IMR-90 (cell line): ENCODE measurements at regions not wholly inside any gene's neighbourhood (a gene's known extent, or its start where the extent isn't known, plus 50 kb on each side); places are given as distances from the start of the nearest gene placed in this dataset.

Source experiments
- ATAC-seq: fragments of 200-7000 bp; cut with Tn5 transposase; 2 replicates; pipeline ENCODE4 v1.9.1; 2020; ENCODE audit warnings: low read depth, mild to moderate bottlenecking, moderate library complexity
- BruUV-seq: library from RNA; stranded (reverse); fragments of 400-500 nt; replicated peaks from 2 replicates; lab custom pipeline; 2021; lab: Mats Ljungman, UMichigan
- CTCF ChIA-PET: fragments of 300-600 bp; formaldehyde crosslinking; extraction: SDS; loops from one replicate; lab custom pipeline; 2021; ENCODE audit warnings: antibody characterized with exemption; lab: Yijun Ruan, JAX
- POLR2A ChIA-PET: fragments of 300-600 bp; sonication (Branson Sonifier 250); formaldehyde crosslinking; loops from one replicate; lab custom pipeline; 2022; ENCODE audit warnings: antibody characterized with exemption; ENCODE audit not compliant: unreplicated experiment; lab: Charles Lee
- DNase-seq: peaks from one replicate; pipeline ENCODE4 v3.0.0; 2013
- H2AFZ ChIP-seq: replicated peaks from 2 replicates; pipeline ENCODE3; 2013; ENCODE audit warnings: low read length, mild to moderate bottlenecking; ENCODE audit not compliant: poor library complexity
- H2AK5ac ChIP-seq: 2 replicates; pipeline ENCODE4 v1.6.1; 2013; ENCODE audit warnings: low read depth, low read length, inconsistent platforms
- H2AK9ac ChIP-seq: replicated peaks from 2 replicates; pipeline ENCODE3; 2013; ENCODE audit warnings: mild to moderate bottlenecking, low read depth, low read length, moderate library complexity; ENCODE audit not compliant: poor library complexity
- H2BK120ac ChIP-seq: 2 replicates; pipeline ENCODE4 v1.6.1; 2013; ENCODE audit warnings: low read depth, low read length, inconsistent platforms
- H2BK15ac ChIP-seq: 3 replicates; pipeline ENCODE4 v1.6.1; 2013; ENCODE audit warnings: low read depth, low read length, inconsistent platforms
- H2BK20ac ChIP-seq: 2 replicates; pipeline ENCODE4 v1.6.1; 2013; ENCODE audit warnings: low read depth, mild to moderate bottlenecking, inconsistent platforms, low read length, moderate library complexity
- H2BK5ac ChIP-seq: 2 replicates; pipeline ENCODE4 v1.6.1; 2013; ENCODE audit warnings: mild to moderate bottlenecking, low read depth, low read length, inconsistent platforms; ENCODE audit not compliant: poor library complexity, severe bottlenecking
- H3K14ac ChIP-seq: replicated peaks from 2 replicates; pipeline ENCODE4 v1.6.1; 2013; ENCODE audit warnings: low read depth, low read length, inconsistent platforms
- H3K18ac ChIP-seq: 2 replicates; pipeline ENCODE4 v1.6.1; 2013; ENCODE audit warnings: low read depth, low read length, control low read depth
- H3K23ac ChIP-seq: 2 replicates; pipeline ENCODE4 v1.6.1; 2013; ENCODE audit warnings: low read depth, low read length, inconsistent platforms
- H3K27ac ChIP-seq: 2 replicates; pipeline ENCODE4 v1.5.1; 2013; ENCODE audit warnings: mild to moderate bottlenecking, control low read depth, low read length; ENCODE audit not compliant: insufficient read depth
- H3K27me3 ChIP-seq: 2 replicates; pipeline ENCODE4 v1.6.1; 2013; ENCODE audit warnings: low read length; ENCODE audit not compliant: control insufficient read depth, insufficient read depth
- H3K36me3 ChIP-seq: 2 replicates; pipeline ENCODE4 v1.6.1; 2013; ENCODE audit warnings: low read length, mixed read lengths; ENCODE audit not compliant: control insufficient read depth, insufficient read depth
- H3K4ac ChIP-seq: 2 replicates; pipeline ENCODE4 v1.6.1; 2013; ENCODE audit warnings: low read depth, low read length, inconsistent platforms
- H3K4me1 ChIP-seq: 2 replicates; pipeline ENCODE4 v1.6.1; 2013; ENCODE audit warnings: low read length, mixed read lengths; ENCODE audit not compliant: control insufficient read depth, insufficient read depth
- H3K4me2 ChIP-seq: 2 replicates; pipeline ENCODE4 v1.6.1; 2013; ENCODE audit warnings: low read depth, mild to moderate bottlenecking, control low read depth, low read length, moderate library complexity
- H3K4me3 ChIP-seq: 2 replicates; pipeline ENCODE4 v1.5.1; 2013; ENCODE audit warnings: low read depth, mild to moderate bottlenecking, control low read depth, low read length, moderate library complexity; ENCODE audit not compliant: insufficient read depth
- H3K56ac ChIP-seq: 2 replicates; pipeline ENCODE4 v1.6.1; 2013; ENCODE audit warnings: low read length, inconsistent platforms; ENCODE audit not compliant: insufficient read depth; ENCODE audit errors: extremely low read depth
- H3K79me1 ChIP-seq, 2 experiments: 2 replicates each; pipeline ENCODE4 v1.6.1; 2013; ENCODE audit warnings: low read length in 2 of 2, inconsistent platforms in 1 of 2, low read depth in 1 of 2
- H3K9ac ChIP-seq: 2 replicates; pipeline ENCODE4 v1.6.1; 2013; ENCODE audit warnings: low read depth, low read length, control low read depth
- H3K9me1 ChIP-seq: 2 replicates; pipeline ENCODE4 v1.6.1; 2013; ENCODE audit warnings: low read length, inconsistent platforms; ENCODE audit not compliant: insufficient read depth
- H3K9me3 ChIP-seq: 2 replicates; pipeline ENCODE4 v1.6.1; 2013; ENCODE audit warnings: low read length; ENCODE audit not compliant: control insufficient read depth, insufficient read depth
- H4K20me1 ChIP-seq: 2 replicates; pipeline ENCODE4 v1.6.1; 2013; ENCODE audit warnings: low read length, inconsistent platforms; ENCODE audit not compliant: insufficient read depth
- H4K5ac ChIP-seq: 2 replicates; pipeline ENCODE4 v1.6.1; 2013; ENCODE audit warnings: mild to moderate bottlenecking, low read depth, low read length, control low read depth
- H4K8ac ChIP-seq, 2 experiments: 2 replicates each; pipeline ENCODE4 v1.6.1; 2013; ENCODE audit warnings: low read depth in 2 of 2, low read length in 2 of 2, control low read depth in 1 of 2, inconsistent platforms in 1 of 2
- H4K91ac ChIP-seq: 2 replicates; pipeline ENCODE4 v1.6.1; 2013; ENCODE audit warnings: low read depth, low read length, inconsistent platforms; ENCODE audit not compliant: insufficient read depth
- CEBPB ChIP-seq: IDR thresholded peaks from 2 replicates; pipeline ENCODE4 v1.6.1; 2012; ENCODE audit warnings: low read depth, low read length, improper control_type of control experiment
- CHD1 ChIP-seq: IDR thresholded peaks from 2 replicates; pipeline ENCODE4 v1.6.1; 2012; ENCODE audit warnings: low read depth, low read length, improper control_type of control experiment
- MAZ ChIP-seq: IDR thresholded peaks from 2 replicates; pipeline ENCODE4 v1.6.1; 2012; ENCODE audit warnings: low read depth, mild to moderate bottlenecking, low read length, improper control_type of control experiment, moderate library complexity, borderline replicate concordance
- MXI1 ChIP-seq: IDR thresholded peaks from 2 replicates; pipeline ENCODE4 v1.6.1; 2012; ENCODE audit warnings: low read depth, mild to moderate bottlenecking, low read length, moderate library complexity, borderline replicate concordance
- NFE2L2 ChIP-seq: fragments of 150-350 bp; IDR thresholded peaks from 2 replicates; pipeline ENCODE4 v1.6.1; 2016; ENCODE audit warnings: low read depth, mild to moderate bottlenecking, low read length
- POLR2A ChIP-seq: IDR thresholded peaks from 2 replicates; pipeline ENCODE4 v1.6.1; 2012; ENCODE audit warnings: mild to moderate bottlenecking, low read depth, low read length
- RAD21 ChIP-seq: IDR thresholded peaks from 2 replicates; pipeline ENCODE4 v1.6.1; 2012; ENCODE audit warnings: low read length, improper control_type of control experiment
- RCOR1 ChIP-seq: IDR thresholded peaks from 2 replicates; pipeline ENCODE4 v1.6.1; 2012; ENCODE audit warnings: mild to moderate bottlenecking, low read length, improper control_type of control experiment; ENCODE audit not compliant: insufficient replicate concordance
- SMC3 ChIP-seq: fragments of 150-350 bp; IDR thresholded peaks from 2 replicates; pipeline ENCODE4 v1.6.1; 2016; ENCODE audit warnings: low read depth, mild to moderate bottlenecking, antibody characterized with exemption, low read length, moderate library complexity
- WGBS, 2 experiments: methylation state at CpG; one replicate each; pipeline versions ENCODE4 v1.1.5 to v1.1.7; 2013; ENCODE audit warnings: missing lambda C conversion rate in 2 of 2; ENCODE audit not compliant: insufficient read length in 1 of 2; ENCODE audit errors: extremely low coverage in 2 of 2; 5-methylcytosine and 5-hydroxymethylcytosine counted together
- dilution Hi-C: fragments of 300-500 bp; cut with HindIII; formaldehyde crosslinking; loops from one replicate; pipeline ENCODE4 v1.14.3; 2018; ENCODE audit warnings: low sequenced_read_pairs; ENCODE audit not compliant: unreplicated experiment
- in situ Hi-C: fragments of 300-500 bp; cut with MboI; formaldehyde crosslinking; loops from 3 replicates; pipeline ENCODE4 v1.14.3; 2019; ENCODE audit warnings: low sequenced_read_pairs, inconsistent platforms, mixed read lengths
- intact Hi-C: fragments of 100-400 bp; cut with micrococcal nuclease; formaldehyde crosslinking; loops from 2 replicates; pipeline ENCODE4 v1.10.0; 2022
- TF ChIP-seq, protein P1 (sequence below): fragments of 150-350 bp; IDR thresholded peaks from 2 replicates; pipeline ENCODE4 v1.6.1; 2016; ENCODE audit warnings: low read depth, mild to moderate bottlenecking, low read length, moderate library complexity, borderline replicate concordance

DNA sequence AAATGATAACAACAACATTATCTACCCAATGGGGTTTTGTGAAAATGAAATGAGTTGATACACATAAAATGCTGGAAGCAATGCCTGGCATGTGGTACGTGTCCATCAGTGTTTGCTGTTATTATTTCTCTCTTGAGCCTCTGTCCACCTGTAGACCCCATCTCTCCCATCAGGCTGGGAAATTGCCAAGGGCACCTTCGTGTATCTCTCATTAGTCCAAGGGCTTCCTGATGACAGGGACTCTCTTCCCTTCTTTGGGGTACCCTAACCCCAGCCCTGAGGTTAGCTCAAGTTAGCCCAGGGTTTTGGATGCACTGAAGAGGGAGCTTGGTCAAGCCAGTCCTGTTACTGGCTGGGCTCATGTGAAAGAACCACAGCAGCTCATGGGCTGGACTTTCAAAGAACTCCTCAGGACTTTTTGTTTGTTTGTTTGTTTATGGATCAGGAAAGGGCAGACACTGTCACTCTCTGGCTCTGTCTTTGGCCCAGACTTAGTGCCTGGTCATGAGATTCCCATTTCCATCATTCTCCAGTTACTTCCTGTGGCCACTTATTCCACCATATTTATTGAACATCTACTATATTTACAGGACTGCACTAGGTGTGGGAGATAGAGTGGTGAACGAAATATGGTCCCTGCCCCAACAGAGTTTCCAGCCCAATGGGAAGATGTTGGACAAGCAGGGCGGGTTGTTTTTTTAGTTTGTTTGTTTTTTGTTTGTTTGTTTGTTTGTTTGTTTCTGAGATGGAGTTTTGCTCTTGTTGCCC lies 57.4 kb downstream of the NAV1 start:
- H4K5ac ChIP-seq, result no peak overlapping the region
- no peak for TF ChIP-seq NFE2L2
- TF ChIP-seq MAZ, result no peak
- no peak for TF ChIP-seq POLR2A
- TF ChIP-seq SMC3, result no peak
- TF ChIP-seq RCOR1, result no peak
- no peak for TF ChIP-seq MXI1
- no peak for TF ChIP-seq CHD1
- no peak for TF ChIP-seq CEBPB
- TF ChIP-seq, protein P1, sequence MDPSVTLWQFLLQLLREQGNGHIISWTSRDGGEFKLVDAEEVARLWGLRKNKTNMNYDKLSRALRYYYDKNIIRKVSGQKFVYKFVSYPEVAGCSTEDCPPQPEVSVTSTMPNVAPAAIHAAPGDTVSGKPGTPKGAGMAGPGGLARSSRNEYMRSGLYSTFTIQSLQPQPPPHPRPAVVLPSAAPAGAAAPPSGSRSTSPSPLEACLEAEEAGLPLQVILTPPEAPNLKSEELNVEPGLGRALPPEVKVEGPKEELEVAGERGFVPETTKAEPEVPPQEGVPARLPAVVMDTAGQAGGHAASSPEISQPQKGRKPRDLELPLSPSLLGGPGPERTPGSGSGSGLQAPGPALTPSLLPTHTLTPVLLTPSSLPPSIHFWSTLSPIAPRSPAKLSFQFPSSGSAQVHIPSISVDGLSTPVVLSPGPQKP, result no peak
- no peak for TF ChIP-seq RAD21
- H3K9me1 ChIP-seq, result peaks cover 59% of the 10 kb centered on the region
- no peak overlapping the region for H2BK15ac ChIP-seq
- H4K91ac ChIP-seq, result no peak overlapping the region
- peaks cover 42% of the 10 kb centered on the region for H4K20me1 ChIP-seq
- H3K4ac ChIP-seq, result no peak overlapping the region
- no peak overlapping the region for H3K14ac ChIP-seq
- BruUV-seq, result no TSS peak
- H3K27me3 ChIP-seq, result no peaks in the 10 kb centered on the region
- H3K56ac ChIP-seq, result no peak overlapping the region
- DNase-seq, result no peak
- no peak overlapping the region for H2AK5ac ChIP-seq
- no peak overlapping the region for H2BK20ac ChIP-seq
- ChIA-PET CTCF (no interaction called here), POLR2A (no interaction called here)
- H3K27ac ChIP-seq, result no peak overlapping the region
- H2AFZ ChIP-seq, result no peak overlapping the region
- no peak overlapping the region for H3K23ac ChIP-seq
- in situ Hi-C loops, result no loop called here
- intact Hi-C loops, result no loop called here
- H3K9ac ChIP-seq, result no peak overlapping the region
- no peak overlapping the region for H2AK9ac ChIP-seq
- no peak overlapping the region for H4K8ac ChIP-seq
- WGBS, 2 experiments, result no CpG with 5 or more reads among the region's 4 CpGs
- H3K18ac ChIP-seq, result no peak overlapping the region
- H2BK120ac ChIP-seq, result no peak overlapping the region
- H3K36me3 ChIP-seq, result no peaks in the 10 kb centered on the region
- ATAC-seq, result no peak
- no peaks in the 10 kb centered on the region for H3K9me3 ChIP-seq
- no peak overlapping the region for H2BK5ac ChIP-seq
- dilution Hi-C loops, result no loop called here
- no peak overlapping the region for H3K4me2 ChIP-seq
- H3K4me1 ChIP-seq, result peaks cover 29% of the 10 kb centered on the region
- peaks cover 35 to 91% of the 10 kb centered on the region in 2 experiments for H3K79me1 ChIP-seq
- H3K4me3 ChIP-seq, result no peak overlapping the region
